ENCODE measurements at regions not wholly inside any gene's neighbourhood (a gene's known extent, or its start where the extent isn't known, plus 50 kb on each side); places are given as distances from the start of the nearest gene placed in this dataset.

GRCh38 chr9:99722877-99723276 is 98.8 kb upstream of the NR4A3 start:
- TF ChIP-seq CTCF (IDR thresholded peaks at IDR 0.05; ENCODE audit: control insufficient read depth, extremely low read depth, insufficient read depth): no peak
- H3K4me3 ChIP-seq (ENCODE audit: low read depth, low read length): no peak overlapping the region
- DNase-seq (ENCODE audit: low read depth): no peak

- TF ChIP-seq CTCF (IDR thresholded peaks at IDR 0.05; ENCODE audit: control insufficient read depth, extremely low read depth, insufficient read depth): no peak
- H3K4me3 ChIP-seq (ENCODE audit: low read depth, low read length): no peak overlapping the region
- no peak for DNase-seq (ENCODE audit: low read depth)
Observed at GRCh38 chr9:99724640-99725039, 97.0 kb upstream of the NR4A3 start.

GRCh38 chr9:99725852-99726251 is 95.8 kb upstream of the NR4A3 start:
- no peak for TF ChIP-seq CTCF (IDR thresholded peaks at IDR 0.05; ENCODE audit: control insufficient read depth, extremely low read depth, insufficient read depth)
- DNase-seq (ENCODE audit: low read depth): no peak
- H3K4me3 ChIP-seq (ENCODE audit: low read depth, low read length): no peak overlapping the region

GRCh38 chr9:99726758-99727157 is 94.9 kb upstream of the NR4A3 start:
- no peak for DNase-seq (ENCODE audit: low read depth)
- TF ChIP-seq CTCF (IDR thresholded peaks at IDR 0.05; ENCODE audit: control insufficient read depth, extremely low read depth, insufficient read depth): no peak
- no peak overlapping the region for H3K4me3 ChIP-seq (ENCODE audit: low read depth, low read length)

- no peak for DNase-seq (ENCODE audit: low read depth)
- H3K4me3 ChIP-seq (ENCODE audit: low read depth, low read length): no peak overlapping the region
- no peak for TF ChIP-seq CTCF (IDR thresholded peaks at IDR 0.05; ENCODE audit: control insufficient read depth, extremely low read depth, insufficient read depth)
Observed at GRCh38 chr9:99730062-99730461, 91.6 kb upstream of the NR4A3 start.

GRCh38 chr9:99731950-99732349 is 89.7 kb upstream of the NR4A3 start:
- DNase-seq (ENCODE audit: low read depth): no peak
- no peak for TF ChIP-seq CTCF (IDR thresholded peaks at IDR 0.05; ENCODE audit: control insufficient read depth, extremely low read depth, insufficient read depth)
- H3K4me3 ChIP-seq (ENCODE audit: low read depth, low read length): no peak overlapping the region

- H3K4me3 ChIP-seq (ENCODE audit: low read depth, low read length): no peak overlapping the region
- DNase-seq (ENCODE audit: low read depth): no peak
- no peak for TF ChIP-seq CTCF (IDR thresholded peaks at IDR 0.05; ENCODE audit: control insufficient read depth, extremely low read depth, insufficient read depth)
Observed at GRCh38 chr9:99732715-99733114, 89.0 kb upstream of the NR4A3 start.
